HEK293T (cell line): ENCODE measurements at regions not wholly inside any gene's neighbourhood (a gene's known extent, or its start where the extent isn't known, plus 50 kb on each side); places are given as distances from the start of the nearest gene placed in this dataset.

ENCODE experiments used
- CTCF ChIA-PET: fragments of 350-600 bp; formaldehyde crosslinking; extraction: SDS; loops from one replicate; lab custom pipeline; 2021; ENCODE audit warnings: antibody characterized with exemption, inconsistent platforms; lab: Yijun Ruan, JAX
- POLR2A ChIA-PET: fragments of 350-600 bp; formaldehyde crosslinking; extraction: SDS; loops from one replicate; lab custom pipeline; 2020; ENCODE audit warnings: antibody characterized with exemption, inconsistent platforms; lab: Yijun Ruan, JAX
- DNase-seq: peaks from one replicate; pipeline ENCODE4 v3.0.0; 2012; ENCODE audit warnings: mixed read lengths; ENCODE audit errors: extremely low spot score
- ARNT ChIP-seq: fragments of 450-650 bp; IDR thresholded peaks from 2 replicates; pipeline ENCODE4 v1.6.1; 2017; ENCODE audit warnings: mild to moderate bottlenecking
- BHLHE40 ChIP-seq: fragments of 450-650 bp; IDR thresholded peaks from 2 replicates; pipeline ENCODE4 v1.6.1; 2016; ENCODE audit warnings: mild to moderate bottlenecking, moderate library complexity, borderline replicate concordance
- CTBP1 ChIP-seq: fragments of 450-650 bp; IDR thresholded peaks from 2 replicates; pipeline ENCODE4 v1.6.1; 2016; ENCODE audit warnings: borderline replicate concordance
- ELF4 ChIP-seq: fragments of 450-650 bp; IDR thresholded peaks from 2 replicates; pipeline ENCODE4 v1.6.1; 2017; ENCODE audit warnings: antibody characterized with exemption
- FOXA1 ChIP-seq: fragments of 450-650 bp; IDR thresholded peaks from 2 replicates; pipeline ENCODE4 v1.6.1; 2016; ENCODE audit warnings: mild to moderate bottlenecking
- FOXK2 ChIP-seq: fragments of 450-650 bp; IDR thresholded peaks from 2 replicates; pipeline ENCODE4 v1.6.1; 2016; ENCODE audit warnings: mild to moderate bottlenecking
- FOXM1 ChIP-seq: fragments of 450-650 bp; IDR thresholded peaks from 2 replicates; pipeline ENCODE4 v1.6.1; 2017; ENCODE audit warnings: mild to moderate bottlenecking, borderline replicate concordance
- HDGF ChIP-seq: fragments of 450-650 bp; IDR thresholded peaks from 2 replicates; pipeline ENCODE4 v1.6.1; 2017; ENCODE audit warnings: antibody characterized with exemption, borderline replicate concordance
- L3MBTL2 ChIP-seq: fragments of 450-650 bp; conservative IDR thresholded peaks from 2 replicates; pipeline ENCODE4 v1.6.1; 2016; ENCODE audit warnings: mild to moderate bottlenecking
- LEF1 ChIP-seq: fragments of 450-650 bp; IDR thresholded peaks from 2 replicates; pipeline ENCODE4 v1.6.1; 2017; ENCODE audit warnings: mild to moderate bottlenecking, borderline replicate concordance
- NFRKB ChIP-seq: fragments of 450-650 bp; IDR thresholded peaks from 2 replicates; pipeline ENCODE4 v1.6.1; 2016; ENCODE audit warnings: mild to moderate bottlenecking, moderate library complexity
- SP1 ChIP-seq: fragments of 450-650 bp; IDR thresholded peaks from 2 replicates; pipeline ENCODE4 v1.6.1; 2017
- SUZ12 ChIP-seq: fragments of 450-650 bp; IDR thresholded peaks from 2 replicates; pipeline ENCODE4 v1.6.1; 2016; ENCODE audit warnings: mild to moderate bottlenecking
- TARDBP ChIP-seq: fragments of 450-650 bp; IDR thresholded peaks from 2 replicates; pipeline ENCODE4 v1.6.1; 2016
- ZNF384 ChIP-seq: fragments of 450-650 bp; IDR thresholded peaks from 2 replicates; pipeline ENCODE4 v1.6.1; 2016
- TF ChIP-seq, protein P1 (sequence below): fragments of 450-650 bp; IDR thresholded peaks from 2 replicates; pipeline ENCODE4 v1.6.1; 2016

DNA sequence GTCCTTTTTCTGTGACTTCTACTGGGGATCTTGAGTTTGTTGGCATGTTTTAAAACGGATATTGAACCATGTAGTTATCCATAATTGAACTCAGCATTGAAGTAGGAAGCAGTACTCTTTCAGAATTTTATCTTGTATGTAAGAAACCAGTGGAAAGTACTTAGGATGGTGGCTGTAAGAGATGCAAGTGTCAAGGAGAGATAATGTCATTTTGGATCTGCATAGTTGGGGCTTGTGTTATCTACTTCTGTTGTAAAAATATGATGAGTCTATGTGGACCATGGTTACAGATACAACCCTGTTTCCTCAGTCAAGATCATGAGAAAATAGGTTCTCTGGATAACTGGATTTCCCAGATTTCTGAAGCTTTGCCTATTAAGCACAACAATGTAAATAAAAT, 113.7 kb downstream of the NAB1 start:
- ChIA-PET POLR2A (no interaction called here), CTCF (no interaction called here)
- DNase-seq, result no peak
- TF ChIP-seq BHLHE40 (no peak), NFRKB (no peak), HDGF (no peak), TARDBP (no peak)

DNA sequence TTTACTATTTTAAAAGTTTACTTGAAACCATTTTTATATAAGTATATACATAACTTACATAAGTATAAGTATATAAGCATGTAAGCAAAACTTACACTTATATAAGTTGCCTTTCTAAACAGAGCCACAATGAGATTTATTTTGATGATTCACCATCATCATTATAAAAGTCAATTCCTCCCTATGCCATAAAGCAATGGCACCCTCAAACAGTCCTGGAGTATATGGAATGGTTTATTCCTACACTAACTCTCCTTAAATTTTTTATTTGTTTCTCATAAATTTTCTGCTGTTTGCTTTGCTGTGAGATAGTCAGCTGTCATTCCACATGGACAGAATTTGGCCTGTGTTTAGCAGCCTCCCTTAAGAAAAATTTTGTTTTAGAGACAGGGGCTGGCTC, 114.2 kb downstream of the NAB1 start:
- POLR2A ChIA-PET, result no interaction called here
- CTCF ChIA-PET, result no interaction called here
- TF ChIP-seq BHLHE40 (no peak), LEF1 (no peak), ZNF384 (no peak), FOXK2 (no peak), SP1 (no peak), HDGF (no peak), CTBP1 (no peak), ELF4 (no peak), FOXM1 (no peak), SUZ12 (no peak), FOXA1 (no peak), ARNT (no peak), L3MBTL2 (no peak)
- no peak for DNase-seq

DNA sequence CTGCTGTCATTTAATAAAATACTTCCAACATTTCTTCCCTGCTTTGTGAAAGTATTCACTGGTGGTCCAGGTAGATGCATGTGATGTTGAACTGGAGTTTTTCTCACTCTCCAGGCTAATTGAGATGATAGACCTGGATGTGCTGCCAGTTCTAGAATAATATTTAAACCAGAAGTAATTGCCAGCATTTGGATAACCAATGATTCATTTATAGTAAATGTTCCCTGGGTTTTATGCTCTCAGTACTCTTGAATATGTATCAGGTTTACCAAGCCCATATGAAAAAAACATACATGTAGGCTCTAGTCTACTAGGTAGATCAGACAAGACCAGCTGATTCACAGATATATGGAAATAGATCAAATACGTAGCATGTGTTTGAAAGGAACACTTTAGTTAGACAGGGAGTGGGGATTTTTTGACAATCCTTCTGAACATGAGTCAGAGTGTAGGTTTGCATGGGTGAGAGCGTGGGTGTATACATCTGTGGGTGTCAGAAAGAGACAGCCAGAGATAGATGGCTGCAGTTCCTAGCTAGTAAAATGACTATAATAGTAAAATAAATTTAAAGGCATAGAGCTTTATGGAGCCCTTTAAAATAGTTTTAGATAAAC, 115.1 kb downstream of the NAB1 start:
- no peak for DNase-seq
- CTCF ChIA-PET, result no interaction called here
- TF ChIP-seq ELF4 (no peak), FOXK2 (no peak), ARNT (no peak), L3MBTL2 (no peak), BHLHE40 (no peak), FOXA1 (no peak), LEF1 (no peak), SP1 (no peak), HDGF (no peak), CTBP1 (no peak), FOXM1 (no peak), TARDBP (no peak), SUZ12 (no peak), ZNF384 (no peak), NFRKB (no peak)
- TF ChIP-seq, protein P1, sequence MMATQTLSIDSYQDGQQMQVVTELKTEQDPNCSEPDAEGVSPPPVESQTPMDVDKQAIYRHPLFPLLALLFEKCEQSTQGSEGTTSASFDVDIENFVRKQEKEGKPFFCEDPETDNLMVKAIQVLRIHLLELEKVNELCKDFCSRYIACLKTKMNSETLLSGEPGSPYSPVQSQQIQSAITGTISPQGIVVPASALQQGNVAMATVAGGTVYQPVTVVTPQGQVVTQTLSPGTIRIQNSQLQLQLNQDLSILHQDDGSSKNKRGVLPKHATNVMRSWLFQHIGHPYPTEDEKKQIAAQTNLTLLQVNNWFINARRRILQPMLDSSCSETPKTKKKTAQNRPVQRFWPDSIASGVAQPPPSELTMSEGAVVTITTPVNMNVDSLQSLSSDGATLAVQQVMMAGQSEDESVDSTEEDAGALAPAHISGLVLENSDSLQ, result no peak
- POLR2A ChIA-PET, result no interaction called here

DNA sequence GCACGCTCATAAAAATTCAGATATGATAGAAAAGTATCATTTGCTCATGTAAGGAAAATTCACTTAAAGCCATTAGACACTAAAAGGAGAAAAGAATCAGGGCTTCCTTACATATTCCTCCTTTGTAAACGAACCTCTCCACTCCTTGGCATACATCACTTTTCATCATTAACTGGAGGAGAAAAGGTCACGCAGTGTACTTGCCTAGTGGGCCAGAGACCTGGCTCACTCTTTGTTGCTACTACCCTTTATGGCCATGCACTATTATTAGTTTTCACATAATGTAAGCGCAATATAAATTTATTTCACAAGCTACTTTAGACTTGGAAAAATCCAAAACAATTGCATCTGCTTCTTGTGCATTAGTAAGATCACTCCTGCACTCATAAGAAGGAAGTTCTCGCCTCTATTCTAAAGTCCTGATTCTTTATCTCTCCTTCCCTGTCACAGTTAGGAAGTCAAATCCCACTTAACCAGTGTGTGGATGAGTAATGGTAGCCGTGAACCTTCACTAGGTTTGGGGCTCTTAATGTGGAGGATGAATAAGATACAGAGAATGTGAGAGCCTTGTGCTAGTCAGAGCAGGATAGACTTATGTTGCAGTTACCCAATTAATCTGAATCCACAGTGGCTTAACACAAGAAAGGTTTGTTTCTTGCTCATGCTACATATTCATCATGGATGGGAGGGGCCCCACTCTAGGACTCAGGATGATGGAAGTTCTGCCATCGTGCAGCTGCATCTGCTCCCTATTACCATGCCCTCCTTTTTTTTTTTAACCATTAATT, 115.0 kb upstream of the GLS start:
- no peak for DNase-seq
- no peak for TF ChIP-seq LEF1
- no peak for TF ChIP-seq TARDBP
- TF ChIP-seq SUZ12, result no peak
- TF ChIP-seq, protein P1, result no peak
- no peak for TF ChIP-seq FOXK2
- TF ChIP-seq NFRKB, result no peak
- no peak for TF ChIP-seq ELF4
- no peak for TF ChIP-seq ARNT
- no peak for TF ChIP-seq CTBP1
- ChIA-PET POLR2A (interaction anchor here (0.6 kb wide), 1 partner anchor 255 kb away, joined by 3 read pairs; no protein-coding TSS in a partner anchor), CTCF (interaction anchor here (0.6 kb wide), 1 partner anchor 202 kb away, joined by 3 read pairs; no protein-coding TSS in a partner anchor)

DNA sequence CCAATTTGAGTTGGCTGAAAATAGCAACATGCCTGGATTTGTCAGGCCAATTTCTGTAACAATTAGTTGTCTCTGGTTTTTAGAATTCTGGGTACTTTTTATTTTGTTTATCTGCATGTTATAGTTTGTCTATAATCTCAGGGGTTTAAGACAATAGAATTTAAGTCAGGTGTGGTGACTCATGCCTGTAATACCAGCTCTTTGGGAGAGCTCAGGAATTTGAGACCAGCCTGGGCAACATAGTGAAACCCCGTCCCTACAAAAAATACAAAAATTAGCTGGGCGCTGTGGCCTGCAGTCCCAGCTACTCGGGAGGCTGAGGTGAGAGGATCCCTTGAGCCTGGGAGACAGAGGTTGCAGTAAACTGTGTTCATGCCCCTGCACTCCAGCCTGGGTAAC, 114.4 kb upstream of the GLS start:
- DNase-seq, result no peak
- ChIA-PET CTCF (no interaction called here), POLR2A (interaction anchor here (0.6 kb wide), 1 partner anchor 256 kb away, joined by 3 read pairs; no protein-coding TSS in a partner anchor)
- TF ChIP-seq SUZ12 (no peak), BHLHE40 (no peak), SP1 (no peak), L3MBTL2 (no peak), ZNF384 (no peak), ELF4 (no peak), NFRKB (no peak), CTBP1 (no peak), TARDBP (no peak), HDGF (no peak), FOXK2 (no peak), FOXA1 (no peak), LEF1 (no peak), ARNT (no peak), FOXM1 (no peak)
- TF ChIP-seq, protein P1, result no peak

DNA sequence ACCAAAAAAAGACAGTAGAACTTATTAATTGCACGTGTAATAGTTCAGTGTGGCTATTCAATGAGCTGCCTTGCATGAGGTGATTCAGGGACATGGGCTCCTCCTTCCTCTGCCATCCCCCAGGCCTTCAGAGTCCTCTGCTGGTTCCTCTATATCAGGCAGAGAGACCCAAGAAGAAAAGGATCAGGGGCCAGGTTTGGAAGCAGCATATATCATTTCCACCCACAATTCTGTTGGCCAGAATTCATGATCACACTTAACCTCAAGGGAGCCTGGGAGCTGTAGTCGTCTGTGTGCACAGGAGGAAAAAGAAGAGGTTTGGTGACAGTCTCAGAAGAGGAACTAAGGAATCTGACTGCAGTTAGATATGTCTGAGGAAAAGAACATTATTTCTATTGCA, 114.0 kb upstream of the GLS start:
- TF ChIP-seq NFRKB, result no peak
- no peak for TF ChIP-seq FOXK2
- TF ChIP-seq L3MBTL2, result no peak
- TF ChIP-seq TARDBP, result no peak
- no peak for TF ChIP-seq BHLHE40
- TF ChIP-seq, protein P1, result no peak
- TF ChIP-seq LEF1, result no peak
- no peak for TF ChIP-seq ARNT
- TF ChIP-seq HDGF, result no peak
- no peak for TF ChIP-seq FOXM1
- TF ChIP-seq FOXA1, result no peak
- TF ChIP-seq SP1, result no peak
- no peak for TF ChIP-seq ZNF384
- no peak for TF ChIP-seq CTBP1
- TF ChIP-seq SUZ12, result no peak
- TF ChIP-seq ELF4, result no peak
- DNase-seq, result no peak
- POLR2A ChIA-PET, result no interaction called here
- CTCF ChIA-PET, result no interaction called here
